ENCODE measurements at regions not wholly inside any gene's neighbourhood (a gene's known extent, or its start where the extent isn't known, plus 50 kb on each side); places are given as distances from the start of the nearest gene placed in this dataset.

GRCh38 chr2:83420993-83421392 is 1038.1 kb downstream of the SUCLG1 start:
- DNase-seq (ENCODE audit: low spot score in 2 of 2) = no peak
- Histone ChIP-seq H3K36me3 (no peaks in the 10 kb centered on the region), H3K4me1 (no peaks in the 10 kb centered on the region), H3K9me3 (peaks cover 7% of the 10 kb centered on the region), H3K27me3 (no peaks in the 10 kb centered on the region), H3K27ac (no peak overlapping the region), H3K4me3 (no peak overlapping the region)
- TF ChIP-seq POLR2AphosphoS5 (IDR thresholded peaks at IDR 0.05) = no peak
- TF ChIP-seq POLR2A (IDR thresholded peaks at IDR 0.05) = no peak
- TF ChIP-seq EP300 (IDR thresholded peaks at IDR 0.05) = no peak
- TF ChIP-seq, protein P1, sequence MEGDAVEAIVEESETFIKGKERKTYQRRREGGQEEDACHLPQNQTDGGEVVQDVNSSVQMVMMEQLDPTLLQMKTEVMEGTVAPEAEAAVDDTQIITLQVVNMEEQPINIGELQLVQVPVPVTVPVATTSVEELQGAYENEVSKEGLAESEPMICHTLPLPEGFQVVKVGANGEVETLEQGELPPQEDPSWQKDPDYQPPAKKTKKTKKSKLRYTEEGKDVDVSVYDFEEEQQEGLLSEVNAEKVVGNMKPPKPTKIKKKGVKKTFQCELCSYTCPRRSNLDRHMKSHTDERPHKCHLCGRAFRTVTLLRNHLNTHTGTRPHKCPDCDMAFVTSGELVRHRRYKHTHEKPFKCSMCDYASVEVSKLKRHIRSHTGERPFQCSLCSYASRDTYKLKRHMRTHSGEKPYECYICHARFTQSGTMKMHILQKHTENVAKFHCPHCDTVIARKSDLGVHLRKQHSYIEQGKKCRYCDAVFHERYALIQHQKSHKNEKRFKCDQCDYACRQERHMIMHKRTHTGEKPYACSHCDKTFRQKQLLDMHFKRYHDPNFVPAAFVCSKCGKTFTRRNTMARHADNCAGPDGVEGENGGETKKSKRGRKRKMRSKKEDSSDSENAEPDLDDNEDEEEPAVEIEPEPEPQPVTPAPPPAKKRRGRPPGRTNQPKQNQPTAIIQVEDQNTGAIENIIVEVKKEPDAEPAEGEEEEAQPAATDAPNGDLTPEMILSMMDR (IDR thresholded peaks at IDR 0.05) = no peak
- 94% methylated on average over 1 of the region's 1 CpG for WGBS

DNA sequence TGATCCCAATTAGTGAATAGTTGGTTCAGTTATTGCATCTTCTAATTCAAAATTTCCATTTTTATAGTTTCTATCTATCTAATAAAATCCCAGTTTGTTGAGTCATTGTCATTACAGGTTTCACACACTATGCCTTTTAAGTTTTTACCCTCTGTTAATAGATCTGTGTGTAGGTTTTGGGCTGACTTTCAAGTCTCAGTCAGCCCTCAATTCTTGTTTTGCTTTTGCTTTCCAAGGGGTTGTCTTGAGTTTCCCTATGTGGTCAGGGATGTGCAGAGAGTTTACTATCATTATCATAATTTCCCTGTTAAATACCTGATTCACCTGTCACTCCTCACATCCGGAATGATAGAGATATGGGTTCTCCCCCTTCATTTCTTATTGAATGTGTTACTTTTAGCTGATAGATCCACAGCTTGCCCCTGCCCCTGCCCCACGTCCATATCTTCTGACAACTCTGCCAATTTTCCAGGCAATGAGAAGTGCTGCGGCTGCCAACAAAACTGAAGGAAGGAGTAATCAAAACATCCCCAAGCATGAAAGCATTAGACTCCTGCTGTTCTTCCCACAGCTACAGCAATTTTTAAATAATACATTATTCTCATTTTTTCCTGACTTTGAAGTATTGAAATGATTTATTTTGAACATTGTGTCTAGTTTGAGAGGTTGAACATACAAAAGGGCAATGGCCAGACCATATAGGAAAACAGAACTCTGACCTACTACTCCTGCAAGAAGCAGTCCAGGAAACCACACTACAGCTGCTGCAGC is 1064.8 kb downstream of the SUCLG1 start:
- TF ChIP-seq POLR2A (IDR thresholded peaks at IDR 0.05) (no peak), POLR2AphosphoS5 (IDR thresholded peaks at IDR 0.05) (no peak), EP300 (IDR thresholded peaks at IDR 0.05) (no peak)
- TF ChIP-seq, protein P1 (IDR thresholded peaks at IDR 0.05) = no peak
- H3K9me3 ChIP-seq = no peaks in the 10 kb centered on the region
- 37% methylated on average over 3 of the region's 3 CpGs for WGBS
- no peak overlapping the region for H3K27ac ChIP-seq
- H3K4me1 ChIP-seq = no peaks in the 10 kb centered on the region
- no peaks in the 10 kb centered on the region for H3K27me3 ChIP-seq
- no peaks in the 10 kb centered on the region for H3K36me3 ChIP-seq
- DNase-seq (ENCODE audit: low spot score in 2 of 2) = no peak
- H3K4me3 ChIP-seq = no peak overlapping the region

DNA sequence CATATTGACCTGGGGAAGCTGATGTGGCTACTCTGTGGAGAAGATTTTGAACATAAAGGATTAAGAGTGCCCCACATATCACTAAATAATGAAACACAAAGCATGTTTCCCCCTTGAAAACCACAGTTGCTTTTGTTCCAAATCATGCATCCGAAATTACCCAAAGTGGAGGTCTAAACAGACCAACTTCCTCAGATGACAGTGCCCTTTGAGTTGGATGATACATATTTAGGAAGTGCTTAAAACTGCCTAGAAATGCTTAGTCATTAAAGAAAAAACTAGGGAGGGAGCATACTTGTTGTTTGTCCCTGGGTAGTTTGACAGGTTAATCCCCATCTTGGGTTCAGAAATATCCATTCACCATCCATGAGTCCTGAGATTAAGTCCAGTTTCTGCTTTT is 1070.3 kb downstream of the SUCLG1 start:
- 76% methylated on average over 1 of the region's 1 CpG for WGBS
- H3K9me3 ChIP-seq = no peaks in the 10 kb centered on the region
- H3K27me3 ChIP-seq = no peaks in the 10 kb centered on the region
- no peaks in the 10 kb centered on the region for H3K4me1 ChIP-seq
- TF ChIP-seq EP300 (IDR thresholded peaks at IDR 0.05) (no peak), POLR2A (IDR thresholded peaks at IDR 0.05) (no peak), POLR2AphosphoS5 (IDR thresholded peaks at IDR 0.05) (no peak)
- TF ChIP-seq, protein P1 (IDR thresholded peaks at IDR 0.05) = no peak
- no peak for DNase-seq (ENCODE audit: low spot score in 2 of 2)
- no peak overlapping the region for H3K4me3 ChIP-seq
- no peaks in the 10 kb centered on the region for H3K36me3 ChIP-seq
- H3K27ac ChIP-seq = no peak overlapping the region

GRCh38 chr2:83386549-83386948 is 1072.5 kb downstream of the SUCLG1 start:
- WGBS = 79% methylated on average over 1 of the region's 1 CpG
- Histone ChIP-seq H3K4me3 (no peak overlapping the region), H3K9me3 (no peaks in the 10 kb centered on the region), H3K27me3 (no peaks in the 10 kb centered on the region), H3K27ac (no peak overlapping the region), H3K36me3 (no peaks in the 10 kb centered on the region), H3K4me1 (no peaks in the 10 kb centered on the region)
- DNase-seq (ENCODE audit: low spot score in 2 of 2) = no peak
- TF ChIP-seq EP300 (IDR thresholded peaks at IDR 0.05) (no peak), POLR2AphosphoS5 (IDR thresholded peaks at IDR 0.05) (no peak), POLR2A (IDR thresholded peaks at IDR 0.05) (no peak)
- TF ChIP-seq, protein P1 (IDR thresholded peaks at IDR 0.05) = no peak

GRCh38 chr2:83378921-83379320 is 1080.2 kb downstream of the SUCLG1 start:
- Histone ChIP-seq H3K9me3 (no peaks in the 10 kb centered on the region), H3K27me3 (no peaks in the 10 kb centered on the region), H3K36me3 (no peaks in the 10 kb centered on the region), H3K27ac (no peak overlapping the region), H3K4me1 (no peaks in the 10 kb centered on the region), H3K4me3 (no peak overlapping the region)
- TF ChIP-seq, protein P1 (IDR thresholded peaks at IDR 0.05) = no peak
- TF ChIP-seq POLR2A (IDR thresholded peaks at IDR 0.05) = no peak
- TF ChIP-seq POLR2AphosphoS5 (IDR thresholded peaks at IDR 0.05) = no peak
- no peak for TF ChIP-seq EP300 (IDR thresholded peaks at IDR 0.05)
- DNase-seq (ENCODE audit: low spot score in 2 of 2) = no peak
